ENCODE measurements at regions not wholly inside any gene's neighbourhood (a gene's known extent, or its start where the extent isn't known, plus 50 kb on each side); places are given as distances from the start of the nearest gene placed in this dataset.

GRCh38 chr14:56491299-56492285 lies 88.0 kb upstream of the TMEM260 start (continued):
- TF ChIP-seq CTCF (IDR thresholded peaks at IDR 0.05) (peak; percentile 64), ERG (CRISPR knock-in tag; IDR thresholded peaks at IDR 0.05) (no peak), TEAD1 (CRISPR knock-in tag; IDR thresholded peaks at IDR 0.05) (0 out of 2 replicates have a peak, but pooled peaks have one; percentile 42), ZNF232 (CRISPR knock-in tag; IDR thresholded peaks at IDR 0.05) (no peak), MAX (CRISPR knock-in tag; IDR thresholded peaks at IDR 0.05) (0 out of 2 replicates have a peak, but pooled peaks have one; percentile 35)

- ChIA-PET CTCF (interaction anchor here (1.5 kb wide), 1 partner anchor 58 kb away, joined by 4 read pairs; no protein-coding TSS in a partner anchor), POLR2A (no interaction called here)
- no peak overlapping the region for H3K27ac Mint-ChIP-seq
- ATAC-seq (no peak), DNase-seq (ENCODE audit: low spot score) (no peak)
- no peaks in the 10 kb centered on the region for H3K36me3 Mint-ChIP-seq
- no peaks in the 10 kb centered on the region; the same call in 1 of the 2 replicates for H3K27me3 Mint-ChIP-seq (ENCODE audit: low read depth)
- H3K9me3 Mint-ChIP-seq: no peaks in the 10 kb centered on the region
- H3K4me3 Mint-ChIP-seq: no peak overlapping the region
- TF ChIP-seq STAT6 (CRISPR knock-in tag; conservative IDR thresholded peaks at IDR 0.05; ENCODE audit: low read depth): no peak
- no peak for TF ChIP-seq OVOL2 (CRISPR knock-in tag; IDR thresholded peaks at IDR 0.05; ENCODE audit: borderline replicate concordance)
- TF ChIP-seq E2F1 (CRISPR knock-in tag; IDR thresholded peaks at IDR 0.05): no peak
- no peak for TF ChIP-seq ZNF396 (CRISPR knock-in tag; IDR thresholded peaks at IDR 0.05; ENCODE audit: borderline replicate concordance)
- TF ChIP-seq NR2C2 (CRISPR knock-in tag; IDR thresholded peaks at IDR 0.05): no peak
- TF ChIP-seq ZBTB21 (CRISPR knock-in tag; IDR thresholded peaks at IDR 0.05; ENCODE audit: borderline replicate concordance): no peak
- TF ChIP-seq MLX (CRISPR knock-in tag; IDR thresholded peaks at IDR 0.05): no peak
- no peak for TF ChIP-seq ZNF138 (CRISPR knock-in tag; conservative IDR thresholded peaks at IDR 0.05)
- H3K4me1 Mint-ChIP-seq: peaks cover 18% of the 10 kb centered on the region
These were observed 85.4 kb upstream of the TMEM260 start for GRCh38 chr14:56494167-56494566.

GRCh38 chr14:56498112-56498511 lies 81.5 kb upstream of the TMEM260 start:
- CTCF ChIA-PET: no interaction called here
- H3K4me3 Mint-ChIP-seq: no peak overlapping the region
- no peaks in the 10 kb centered on the region for H3K27me3 Mint-ChIP-seq (ENCODE audit: low read depth)
- H3K36me3 Mint-ChIP-seq: no peaks in the 10 kb centered on the region
- no peak for ATAC-seq
- peaks cover 27% of the 10 kb centered on the region for H3K4me1 Mint-ChIP-seq
- DNase-seq (ENCODE audit: low spot score): no peak
- POLR2A ChIA-PET: no interaction called here
- TF ChIP-seq ZMAT4 (CRISPR knock-in tag; IDR thresholded peaks at IDR 0.05): no peak
- no peak for TF ChIP-seq RELA (CRISPR knock-in tag; IDR thresholded peaks at IDR 0.05; ENCODE audit: borderline replicate concordance)
- no peak for TF ChIP-seq ARID4B (CRISPR knock-in tag; IDR thresholded peaks at IDR 0.05; ENCODE audit: borderline replicate concordance)
- no peak for TF ChIP-seq PRRX2 (CRISPR knock-in tag; IDR thresholded peaks at IDR 0.05)
- TF ChIP-seq GTF2I (CRISPR knock-in tag; conservative IDR thresholded peaks at IDR 0.05): no peak
- no peak overlapping the region for H3K27ac Mint-ChIP-seq
- H3K9me3 Mint-ChIP-seq: no peaks in the 10 kb centered on the region

All from WTC11 (cell line).